ENCODE measurements at regions not wholly inside any gene's neighbourhood (a gene's known extent, or its start where the extent isn't known, plus 50 kb on each side); places are given as distances from the start of the nearest gene placed in this dataset.

DNA sequence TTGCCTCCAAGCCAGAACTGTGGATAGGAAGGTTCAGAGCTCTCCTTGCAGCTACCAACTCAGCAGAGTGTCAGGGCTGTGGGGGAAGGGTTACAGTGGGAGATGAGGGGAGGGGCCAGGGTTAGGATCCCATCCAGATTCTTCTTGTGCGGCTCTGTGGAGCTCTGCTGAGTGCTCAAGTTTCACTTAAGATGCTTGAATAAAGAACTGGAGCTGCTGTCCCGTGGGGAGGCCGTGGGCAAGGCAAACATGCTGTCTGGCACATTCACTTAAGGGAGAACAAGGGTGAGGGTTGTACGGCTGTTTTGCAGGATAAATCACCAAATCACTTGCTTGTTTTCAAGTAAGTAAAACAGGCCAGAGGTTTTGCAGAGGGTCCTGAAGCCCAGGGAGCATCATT lies 197.1 kb downstream of the FAM76B start:
- no peak for DNase-seq (ENCODE audit: low spot score in 2 of 2)
- intact Hi-C loops (cut with DNase I; ENCODE audit: low total_unique reads) = no loop called here
- H3K4me3 ChIP-seq (ENCODE audit: low read depth, poor library complexity, severe bottlenecking) = no peak overlapping the region
- TF ChIP-seq CTCF (IDR thresholded peaks at IDR 0.05) (no peak), POLR2A (IDR thresholded peaks at IDR 0.05) (no peak)
- WGBS, 2 donors = 35 to 56% methylated on average over 4 of the region's 4 CpGs

GRCh38 chr11:95589893-95590612 lies 199.5 kb downstream of the FAM76B start:
- no peak overlapping the region for H3K4me3 ChIP-seq (ENCODE audit: low read depth, poor library complexity, severe bottlenecking)
- TF ChIP-seq POLR2A (IDR thresholded peaks at IDR 0.05) (no peak), CTCF (IDR thresholded peaks at IDR 0.05) (no peak)
- intact Hi-C loops (cut with DNase I; ENCODE audit: low total_unique reads) = no loop called here

DNA sequence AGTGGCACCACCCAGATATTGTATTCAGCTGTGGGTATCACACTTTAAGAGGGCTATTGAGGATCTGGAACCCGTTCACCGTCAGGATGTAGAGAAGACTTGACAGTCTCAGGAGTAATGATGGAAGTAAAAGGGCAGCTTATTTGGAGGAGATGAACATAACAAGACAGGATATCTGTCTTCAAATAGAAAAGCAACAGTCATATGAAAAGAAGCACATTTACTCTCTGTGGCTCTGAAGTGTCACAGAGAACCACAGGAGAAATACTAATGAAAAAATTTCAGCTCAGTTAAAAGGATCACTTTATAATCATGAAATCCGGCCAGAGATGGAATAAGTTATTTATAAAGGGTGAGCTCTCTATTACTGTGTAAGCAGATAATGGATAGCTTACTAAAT lies 200.8 kb downstream of the FAM76B start:
- DNase-seq (ENCODE audit: low spot score in 2 of 2) = no peak
- TF ChIP-seq POLR2A (IDR thresholded peaks at IDR 0.05) = no peak
- TF ChIP-seq CTCF (IDR thresholded peaks at IDR 0.05) = no peak
- intact Hi-C loops (cut with DNase I; ENCODE audit: low total_unique reads) = no loop called here
- WGBS, 2 donors = 79 to 88% methylated on average over 3 of the region's 3 CpGs
- no peak overlapping the region for H3K4me3 ChIP-seq (ENCODE audit: low read depth, poor library complexity, severe bottlenecking)

More at GRCh38 chr11:95589893-95590612, 199.5 kb downstream of the FAM76B start:
- no peak for DNase-seq (ENCODE audit: low spot score in 2 of 2)
- 74 to 77% methylated on average over 10 of the region's 10 CpGs for WGBS, 2 donors

DNA sequence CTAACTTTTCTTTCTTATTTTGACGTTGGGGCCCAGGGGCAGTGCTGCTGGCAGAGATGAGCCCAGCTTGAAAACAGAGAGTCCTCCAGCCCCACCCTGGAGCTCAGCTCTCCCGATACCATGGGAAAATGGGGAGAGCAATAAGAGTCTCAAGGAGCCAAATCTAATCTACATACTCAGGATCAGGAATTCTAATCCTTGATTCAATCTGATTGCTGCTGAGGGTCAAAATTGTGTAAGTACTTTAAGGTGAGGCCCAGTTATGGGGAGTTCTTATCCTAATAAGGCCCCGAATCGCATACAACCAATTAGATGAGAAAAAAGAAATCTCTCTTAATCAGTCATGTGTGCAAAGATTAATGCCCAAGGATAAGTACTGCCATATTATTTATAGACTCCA lies 202.9 kb downstream of the FAM76B start:
- TF ChIP-seq CTCF (IDR thresholded peaks at IDR 0.05) (no peak), POLR2A (IDR thresholded peaks at IDR 0.05) (no peak)
- 78 to 82% methylated on average over 4 of the region's 4 CpGs for WGBS, 2 donors
- H3K4me3 ChIP-seq (ENCODE audit: low read depth, poor library complexity, severe bottlenecking) = no peak overlapping the region
- intact Hi-C loops (cut with DNase I; ENCODE audit: low total_unique reads) = no loop called here
- DNase-seq (ENCODE audit: low spot score in 2 of 2) = no peak

DNA sequence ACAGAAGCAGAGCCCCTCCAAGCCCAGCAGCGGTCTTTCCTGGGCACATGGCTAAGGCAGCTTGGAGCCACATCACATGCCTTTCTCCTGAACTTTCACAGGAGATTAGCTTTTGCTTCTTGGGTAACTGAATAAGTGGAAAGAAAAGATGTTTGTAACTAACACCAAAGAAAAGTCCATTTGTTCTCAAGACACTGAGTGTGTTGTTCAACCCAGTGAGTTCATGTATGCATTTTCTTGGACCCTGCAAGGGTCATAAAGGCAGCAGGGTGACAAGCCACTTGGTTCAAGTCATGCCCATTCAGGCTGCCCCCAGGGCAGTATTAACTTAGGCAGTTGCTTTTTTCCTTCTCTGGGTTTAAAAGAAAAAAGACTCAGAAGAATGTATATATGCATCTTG lies 203.4 kb downstream of the FAM76B start:
- DNase-seq (ENCODE audit: low spot score in 2 of 2) = no peak
- WGBS, 2 donors = 83 to 89% methylated on average over 1 of the region's 1 CpG
- TF ChIP-seq CTCF (IDR thresholded peaks at IDR 0.05) (no peak), POLR2A (IDR thresholded peaks at IDR 0.05) (no peak)
- intact Hi-C loops (cut with DNase I; ENCODE audit: low total_unique reads) = no loop called here
- no peak overlapping the region for H3K4me3 ChIP-seq (ENCODE audit: low read depth, poor library complexity, severe bottlenecking)

DNA sequence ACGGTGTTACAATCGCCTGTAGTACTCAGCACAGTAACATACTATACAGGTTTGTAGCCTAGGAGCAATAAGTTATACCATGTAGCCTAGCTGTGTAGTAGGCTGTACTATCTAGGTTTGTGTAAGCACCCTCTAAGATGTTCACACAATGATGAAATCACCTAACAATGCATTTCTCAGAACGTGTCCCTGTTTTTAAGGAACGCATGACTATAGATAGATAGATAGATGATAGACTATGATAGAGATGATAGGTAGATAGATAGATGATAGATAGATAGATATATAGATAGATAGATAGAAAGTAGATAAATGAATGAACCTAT lies 203.9 kb downstream of the FAM76B start:
- WGBS, 2 donors = 59 to 76% methylated on average over 4 of the region's 4 CpGs
- no peak overlapping the region for H3K4me3 ChIP-seq (ENCODE audit: low read depth, poor library complexity, severe bottlenecking)
- no peak for DNase-seq (ENCODE audit: low spot score in 2 of 2)
- TF ChIP-seq CTCF (IDR thresholded peaks at IDR 0.05) (no peak), POLR2A (IDR thresholded peaks at IDR 0.05) (no peak)
- intact Hi-C loops (cut with DNase I; ENCODE audit: low total_unique reads) = no loop called here

Data from lower leg skin (tissue), 4 donors.